ENCODE measurements at regions not wholly inside any gene's neighbourhood (a gene's known extent, or its start where the extent isn't known, plus 50 kb on each side); places are given as distances from the start of the nearest gene placed in this dataset.

- DNase-seq (ENCODE audit: insufficient read length, low spot score) (no peak), FAIRE-seq (no peak)
- TF ChIP-seq POLR2A (IDR thresholded peaks at IDR 0.05; ENCODE audit: low read depth, low read length) (no peak), POLR2AphosphoS5 (IDR thresholded peaks at IDR 0.05; ENCODE audit: low read depth, low read length) (no peak), SPI1 (IDR thresholded peaks at IDR 0.05; ENCODE audit: low read depth, low read length) (no peak), POU2F2 (IDR thresholded peaks at IDR 0.05; ENCODE audit: low read depth, low read length) (no peak), TAF1 (IDR thresholded peaks at IDR 0.05; ENCODE audit: low read depth, low read length) (no peak), PAX5 (IDR thresholded peaks at IDR 0.05; ENCODE audit: insufficient read depth, low read length, severe bottlenecking) (no peak)
Observed at GRCh38 chr2:173574324-173575112, 219.8 kb downstream of the CDCA7 start.

GRCh38 chr2:173578404-173579107 lies 223.9 kb downstream of the CDCA7 start:
- no peak for FAIRE-seq
- DNase-seq (ENCODE audit: insufficient read length, low spot score) = no peak
- TF ChIP-seq SPI1 (IDR thresholded peaks at IDR 0.05; ENCODE audit: low read depth, low read length) (no peak), POU2F2 (IDR thresholded peaks at IDR 0.05; ENCODE audit: low read depth, low read length) (no peak), TAF1 (IDR thresholded peaks at IDR 0.05; ENCODE audit: low read depth, low read length) (no peak), PAX5 (IDR thresholded peaks at IDR 0.05; ENCODE audit: insufficient read depth, low read length, severe bottlenecking) (no peak)

GRCh38 chr2:173580351-173580750 lies 225.7 kb downstream of the CDCA7 start:
- DNase-seq (ENCODE audit: insufficient read length, low spot score) = no peak
- no peak for FAIRE-seq
- TF ChIP-seq TAF1 (IDR thresholded peaks at IDR 0.05; ENCODE audit: low read depth, low read length) (no peak), POLR2A (IDR thresholded peaks at IDR 0.05; ENCODE audit: low read depth, low read length) (no peak), PAX5 (IDR thresholded peaks at IDR 0.05; ENCODE audit: insufficient read depth, low read length, severe bottlenecking) (no peak), POLR2AphosphoS5 (IDR thresholded peaks at IDR 0.05; ENCODE audit: low read depth, low read length) (no peak), POU2F2 (IDR thresholded peaks at IDR 0.05; ENCODE audit: low read depth, low read length) (no peak), SPI1 (IDR thresholded peaks at IDR 0.05; ENCODE audit: low read depth, low read length) (no peak)

GRCh38 chr2:173580956-173581355 lies 226.3 kb downstream of the CDCA7 start:
- TF ChIP-seq POLR2AphosphoS5 (IDR thresholded peaks at IDR 0.05; ENCODE audit: low read depth, low read length) = no peak
- no peak for TF ChIP-seq PAX5 (IDR thresholded peaks at IDR 0.05; ENCODE audit: insufficient read depth, low read length, severe bottlenecking)
- TF ChIP-seq TAF1 (IDR thresholded peaks at IDR 0.05; ENCODE audit: low read depth, low read length) = no peak
- TF ChIP-seq SPI1 (IDR thresholded peaks at IDR 0.05; ENCODE audit: low read depth, low read length) = no peak
- TF ChIP-seq POLR2A (IDR thresholded peaks at IDR 0.05; ENCODE audit: low read depth, low read length) = no peak
- FAIRE-seq (no peak), DNase-seq (ENCODE audit: insufficient read length, low spot score) (no peak)

GRCh38 chr2:173583196-173583595 lies 228.5 kb downstream of the CDCA7 start:
- no peak for DNase-seq (ENCODE audit: insufficient read length, low spot score)
- FAIRE-seq = no peak
- TF ChIP-seq TAF1 (IDR thresholded peaks at IDR 0.05; ENCODE audit: low read depth, low read length) = no peak
- TF ChIP-seq SPI1 (IDR thresholded peaks at IDR 0.05; ENCODE audit: low read depth, low read length) = no peak
- TF ChIP-seq PAX5 (IDR thresholded peaks at IDR 0.05; ENCODE audit: insufficient read depth, low read length, severe bottlenecking) = no peak

GRCh38 chr2:173584000-173584399 lies 229.3 kb downstream of the CDCA7 start:
- TF ChIP-seq POLR2AphosphoS5 (IDR thresholded peaks at IDR 0.05; ENCODE audit: low read depth, low read length) (no peak), POU2F2 (IDR thresholded peaks at IDR 0.05; ENCODE audit: low read depth, low read length) (no peak), POLR2A (IDR thresholded peaks at IDR 0.05; ENCODE audit: low read depth, low read length) (no peak), SPI1 (IDR thresholded peaks at IDR 0.05; ENCODE audit: low read depth, low read length) (no peak), TAF1 (IDR thresholded peaks at IDR 0.05; ENCODE audit: low read depth, low read length) (no peak), PAX5 (IDR thresholded peaks at IDR 0.05; ENCODE audit: insufficient read depth, low read length, severe bottlenecking) (no peak)
- DNase-seq (ENCODE audit: insufficient read length, low spot score) (no peak), FAIRE-seq (no peak)

- TF ChIP-seq PAX5 (IDR thresholded peaks at IDR 0.05; ENCODE audit: insufficient read depth, low read length, severe bottlenecking) (no peak), TAF1 (IDR thresholded peaks at IDR 0.05; ENCODE audit: low read depth, low read length) (no peak), POU2F2 (IDR thresholded peaks at IDR 0.05; ENCODE audit: low read depth, low read length) (no peak), POLR2AphosphoS5 (IDR thresholded peaks at IDR 0.05; ENCODE audit: low read depth, low read length) (no peak), SPI1 (IDR thresholded peaks at IDR 0.05; ENCODE audit: low read depth, low read length) (no peak), POLR2A (IDR thresholded peaks at IDR 0.05; ENCODE audit: low read depth, low read length) (no peak)
- DNase-seq (ENCODE audit: insufficient read length, low spot score) = no peak
- no peak for FAIRE-seq
Observed at GRCh38 chr2:173584676-173585458, 230.2 kb downstream of the CDCA7 start.

GRCh38 chr2:173588931-173589369 lies 234.3 kb downstream of the CDCA7 start:
- DNase-seq (ENCODE audit: insufficient read length, low spot score) = no peak
- no peak for FAIRE-seq
- TF ChIP-seq POU2F2 (IDR thresholded peaks at IDR 0.05; ENCODE audit: low read depth, low read length) = no peak
- TF ChIP-seq SPI1 (IDR thresholded peaks at IDR 0.05; ENCODE audit: low read depth, low read length) = no peak
- no peak for TF ChIP-seq PAX5 (IDR thresholded peaks at IDR 0.05; ENCODE audit: insufficient read depth, low read length, severe bottlenecking)
- TF ChIP-seq POLR2AphosphoS5 (IDR thresholded peaks at IDR 0.05; ENCODE audit: low read depth, low read length) = no peak
- no peak for TF ChIP-seq TAF1 (IDR thresholded peaks at IDR 0.05; ENCODE audit: low read depth, low read length)
- no peak for TF ChIP-seq POLR2A (IDR thresholded peaks at IDR 0.05; ENCODE audit: low read depth, low read length)

Data from GM12891 (cell line).